ENCODE measurements at regions not wholly inside any gene's neighbourhood (a gene's known extent, or its start where the extent isn't known, plus 50 kb on each side); places are given as distances from the start of the nearest gene placed in this dataset.

- H3K36me3 ChIP-seq (ENCODE audit: control insufficient read depth, insufficient read depth, low read length): no peaks in the 10 kb centered on the region
- no peak overlapping the region for H3K27ac ChIP-seq (ENCODE audit: low read length)
- DNase-seq: peak; percentile 26 to 30
- no peaks in the 10 kb centered on the region for H3K27me3 ChIP-seq (ENCODE audit: control insufficient read depth, insufficient read depth, low read length)
- H3K4me3 ChIP-seq (ENCODE audit: low read length): no peak overlapping the region
- H3K4me1 ChIP-seq (ENCODE audit: control insufficient read depth, insufficient read depth, low read length): no peaks in the 10 kb centered on the region
- WGBS (ENCODE audit: insufficient coverage, low lambda C conversion rate): 0% methylated on average over 1 of the region's 2 CpGs
- H3K9me3 ChIP-seq (ENCODE audit: control insufficient read depth, low read depth, low read length): no peaks in the 10 kb centered on the region
These were observed 667.6 kb downstream of the PCDH18 start for GRCh38 chr4:136864604-136865185.

DNA sequence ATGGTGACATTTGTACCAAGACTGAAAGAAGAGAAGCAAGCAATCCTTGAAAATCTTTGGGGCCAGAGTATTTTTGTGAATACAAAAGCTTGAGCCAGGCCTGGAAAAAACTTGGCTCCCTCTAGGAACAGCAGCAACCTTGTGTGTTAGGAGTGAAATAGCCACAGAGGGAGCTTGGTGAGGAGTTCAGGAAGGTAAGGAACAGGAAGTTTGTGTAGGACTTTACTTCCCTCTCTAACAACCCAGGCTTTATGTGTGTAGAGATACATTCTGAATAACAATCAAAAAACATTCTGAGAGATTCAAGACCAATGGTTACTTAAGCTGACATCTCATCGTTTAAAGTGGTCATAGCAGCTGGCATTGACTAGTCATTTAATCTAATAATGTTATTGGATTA lies 668.5 kb downstream of the PCDH18 start:
- Histone ChIP-seq H3K36me3 (ENCODE audit: control insufficient read depth, insufficient read depth, low read length) (no peaks in the 10 kb centered on the region), H3K9me3 (ENCODE audit: control insufficient read depth, low read depth, low read length) (no peaks in the 10 kb centered on the region), H3K27ac (ENCODE audit: low read length) (no peak overlapping the region), H3K4me1 (ENCODE audit: control insufficient read depth, insufficient read depth, low read length) (no peaks in the 10 kb centered on the region), H3K27me3 (ENCODE audit: control insufficient read depth, insufficient read depth, low read length) (no peaks in the 10 kb centered on the region), H3K4me3 (ENCODE audit: low read length) (no peak overlapping the region)
- 0% methylated on average over 1 of the region's 1 CpG for WGBS (ENCODE audit: insufficient coverage, low lambda C conversion rate)
- no peak for DNase-seq

GRCh38 chr4:136862653-136863052 lies 669.6 kb downstream of the PCDH18 start:
- Histone ChIP-seq H3K4me3 (ENCODE audit: low read length) (no peak overlapping the region), H3K27ac (ENCODE audit: low read length) (no peak overlapping the region), H3K36me3 (ENCODE audit: control insufficient read depth, insufficient read depth, low read length) (no peaks in the 10 kb centered on the region), H3K27me3 (ENCODE audit: control insufficient read depth, insufficient read depth, low read length) (no peaks in the 10 kb centered on the region), H3K9me3 (ENCODE audit: control insufficient read depth, low read depth, low read length) (no peaks in the 10 kb centered on the region), H3K4me1 (ENCODE audit: control insufficient read depth, insufficient read depth, low read length) (no peaks in the 10 kb centered on the region)
- no peak for DNase-seq
- no CpG with 5 or more reads among the region's 3 CpGs for WGBS (ENCODE audit: insufficient coverage, low lambda C conversion rate)

DNA sequence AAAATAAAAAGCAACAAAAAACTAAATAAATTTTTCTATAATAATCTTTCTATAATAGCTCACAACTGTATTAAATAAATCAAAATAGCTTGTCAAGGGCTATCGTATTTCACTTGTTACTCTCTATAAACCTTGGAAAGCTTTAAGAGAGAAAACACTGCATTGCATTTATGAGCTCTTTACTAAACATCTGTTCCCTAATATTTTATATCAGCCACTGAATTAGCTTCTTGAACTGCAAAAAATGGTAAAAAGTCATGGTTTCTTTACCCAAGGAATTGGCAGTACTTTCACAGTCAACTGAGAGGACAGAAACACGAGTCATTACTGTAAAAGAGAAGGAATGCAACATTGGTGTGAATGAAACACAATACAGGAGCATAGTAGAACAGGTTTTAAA lies 671.2 kb downstream of the PCDH18 start:
- Histone ChIP-seq H3K27ac (ENCODE audit: low read length) (no peak overlapping the region), H3K4me3 (ENCODE audit: low read length) (no peak overlapping the region), H3K4me1 (ENCODE audit: control insufficient read depth, insufficient read depth, low read length) (no peaks in the 10 kb centered on the region), H3K9me3 (ENCODE audit: control insufficient read depth, low read depth, low read length) (no peaks in the 10 kb centered on the region), H3K27me3 (ENCODE audit: control insufficient read depth, insufficient read depth, low read length) (no peaks in the 10 kb centered on the region), H3K36me3 (ENCODE audit: control insufficient read depth, insufficient read depth, low read length) (no peaks in the 10 kb centered on the region)
- 80% methylated on average over 1 of the region's 2 CpGs for WGBS (ENCODE audit: insufficient coverage, low lambda C conversion rate)
- DNase-seq: no peak

DNA sequence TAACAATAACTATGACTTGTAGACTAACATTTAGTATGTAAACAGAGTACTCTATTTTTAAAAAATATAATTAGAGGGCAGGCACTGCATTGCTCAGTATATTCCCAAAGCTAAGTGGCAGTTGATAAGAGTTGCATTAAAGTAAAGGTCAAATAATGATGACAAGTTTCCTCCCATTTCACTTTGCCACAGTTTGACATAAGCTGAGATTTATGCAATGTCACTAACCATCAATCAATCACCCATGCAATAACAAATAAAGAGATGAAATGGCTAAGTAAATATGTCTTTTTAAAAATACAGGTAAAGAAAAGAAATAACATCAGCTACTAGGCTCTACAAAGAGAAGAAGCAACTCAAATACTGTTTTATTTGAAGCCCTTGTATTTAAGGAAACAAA lies 673.4 kb downstream of the PCDH18 start:
- Histone ChIP-seq H3K9me3 (ENCODE audit: control insufficient read depth, low read depth, low read length) (no peaks in the 10 kb centered on the region), H3K4me3 (ENCODE audit: low read length) (no peak overlapping the region), H3K4me1 (ENCODE audit: control insufficient read depth, insufficient read depth, low read length) (no peaks in the 10 kb centered on the region), H3K36me3 (ENCODE audit: control insufficient read depth, insufficient read depth, low read length) (no peaks in the 10 kb centered on the region), H3K27me3 (ENCODE audit: control insufficient read depth, insufficient read depth, low read length) (no peaks in the 10 kb centered on the region), H3K27ac (ENCODE audit: low read length) (no peak overlapping the region)
- no peak for DNase-seq

DNA sequence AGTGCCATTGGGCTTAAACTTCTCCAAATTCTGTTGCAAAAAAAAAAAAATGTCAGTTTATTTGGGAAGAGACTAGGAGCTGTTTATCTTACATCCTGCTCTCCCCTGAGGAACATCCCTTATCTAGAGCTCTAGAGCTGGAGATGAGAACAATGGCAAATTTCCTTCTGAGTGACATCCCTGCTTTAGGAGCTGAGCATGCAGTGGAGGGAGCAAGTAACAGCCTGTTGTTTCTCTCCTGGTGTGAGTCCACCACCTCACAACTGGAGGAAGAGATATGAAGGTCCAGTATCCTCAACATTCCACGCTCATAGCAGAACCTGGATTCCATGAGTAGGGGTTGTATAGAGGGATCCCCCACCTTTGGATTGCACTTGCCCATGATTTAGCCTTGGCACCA lies 676.4 kb downstream of the PCDH18 start:
- no peak for DNase-seq
- Histone ChIP-seq H3K27ac (ENCODE audit: low read length) (no peak overlapping the region), H3K4me1 (ENCODE audit: control insufficient read depth, insufficient read depth, low read length) (no peaks in the 10 kb centered on the region), H3K36me3 (ENCODE audit: control insufficient read depth, insufficient read depth, low read length) (no peaks in the 10 kb centered on the region), H3K4me3 (ENCODE audit: low read length) (no peak overlapping the region), H3K27me3 (ENCODE audit: control insufficient read depth, insufficient read depth, low read length) (no peaks in the 10 kb centered on the region), H3K9me3 (ENCODE audit: control insufficient read depth, low read depth, low read length) (no peaks in the 10 kb centered on the region)
- WGBS (ENCODE audit: insufficient coverage, low lambda C conversion rate): no CpG with 5 or more reads among the region's 1 CpG

- Histone ChIP-seq H3K36me3 (ENCODE audit: control insufficient read depth, insufficient read depth, low read length) (no peaks in the 10 kb centered on the region), H3K9me3 (ENCODE audit: control insufficient read depth, low read depth, low read length) (no peaks in the 10 kb centered on the region), H3K4me3 (ENCODE audit: low read length) (no peak overlapping the region), H3K27ac (ENCODE audit: low read length) (no peak overlapping the region), H3K27me3 (ENCODE audit: control insufficient read depth, insufficient read depth, low read length) (no peaks in the 10 kb centered on the region), H3K4me1 (ENCODE audit: control insufficient read depth, insufficient read depth, low read length) (no peaks in the 10 kb centered on the region)
- DNase-seq: no peak
- no CpG with 5 or more reads among the region's 2 CpGs for WGBS (ENCODE audit: insufficient coverage, low lambda C conversion rate)
These were observed 681.8 kb downstream of the PCDH18 start for GRCh38 chr4:136850446-136850845.

DNA sequence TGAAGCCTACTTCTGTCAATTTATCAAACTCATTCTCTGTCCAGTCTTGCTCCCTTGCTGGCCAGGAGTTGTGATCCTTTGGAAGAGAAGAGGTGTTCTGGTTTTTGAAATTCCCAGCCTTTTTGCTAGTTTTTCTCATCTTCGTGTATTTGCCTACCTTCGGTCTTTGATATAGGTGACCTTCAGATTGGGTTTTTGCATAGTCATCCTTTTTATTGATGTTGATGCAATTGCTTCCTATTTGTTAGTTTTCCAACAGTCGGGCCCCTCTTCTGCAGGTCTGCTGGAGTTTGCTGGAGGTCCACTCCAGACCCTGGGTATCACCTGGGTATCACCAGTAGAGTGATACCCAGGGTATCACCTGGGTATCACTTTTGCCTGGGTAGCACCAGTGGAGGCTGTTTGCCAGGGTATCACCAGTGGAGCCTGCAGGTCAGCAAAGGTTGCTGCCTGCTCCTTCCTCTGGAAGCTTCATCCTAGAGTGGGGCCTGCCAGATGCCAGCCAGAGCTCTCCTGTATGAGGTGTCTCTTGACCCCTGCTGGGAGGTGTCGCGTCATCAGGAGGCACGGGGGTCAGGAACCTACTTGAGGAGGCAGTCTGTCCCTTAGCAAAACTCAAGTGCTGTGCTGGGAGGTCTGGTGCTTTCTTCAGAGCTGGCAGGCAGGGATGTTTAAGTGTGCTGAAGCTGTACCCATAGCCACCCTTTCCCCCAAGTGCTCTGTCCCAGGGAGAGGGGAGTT lies 684.2 kb downstream of the PCDH18 start:
- no peak for DNase-seq
- no peaks in the 10 kb centered on the region for H3K27me3 ChIP-seq (ENCODE audit: control insufficient read depth, insufficient read depth, low read length)
- 100% methylated on average over 2 of the region's 6 CpGs for WGBS (ENCODE audit: insufficient coverage, low lambda C conversion rate)
- H3K36me3 ChIP-seq (ENCODE audit: control insufficient read depth, insufficient read depth, low read length): no peaks in the 10 kb centered on the region
- H3K4me3 ChIP-seq (ENCODE audit: low read length): no peak overlapping the region
- no peaks in the 10 kb centered on the region for H3K4me1 ChIP-seq (ENCODE audit: control insufficient read depth, insufficient read depth, low read length)
- H3K27ac ChIP-seq (ENCODE audit: low read length): no peak overlapping the region
- H3K9me3 ChIP-seq (ENCODE audit: control insufficient read depth, low read depth, low read length): no peaks in the 10 kb centered on the region

- no peak for DNase-seq
- no peaks in the 10 kb centered on the region for H3K36me3 ChIP-seq (ENCODE audit: control insufficient read depth, insufficient read depth, low read length)
- H3K4me3 ChIP-seq (ENCODE audit: low read length): no peak overlapping the region
- 71% methylated on average over 1 of the region's 2 CpGs for WGBS (ENCODE audit: insufficient coverage, low lambda C conversion rate)
- no peaks in the 10 kb centered on the region for H3K4me1 ChIP-seq (ENCODE audit: control insufficient read depth, insufficient read depth, low read length)
- no peaks in the 10 kb centered on the region for H3K9me3 ChIP-seq (ENCODE audit: control insufficient read depth, low read depth, low read length)
- H3K27me3 ChIP-seq (ENCODE audit: control insufficient read depth, insufficient read depth, low read length): no peaks in the 10 kb centered on the region
- no peak overlapping the region for H3K27ac ChIP-seq (ENCODE audit: low read length)
These were observed 690.8 kb downstream of the PCDH18 start for GRCh38 chr4:136841526-136841925.

DNA sequence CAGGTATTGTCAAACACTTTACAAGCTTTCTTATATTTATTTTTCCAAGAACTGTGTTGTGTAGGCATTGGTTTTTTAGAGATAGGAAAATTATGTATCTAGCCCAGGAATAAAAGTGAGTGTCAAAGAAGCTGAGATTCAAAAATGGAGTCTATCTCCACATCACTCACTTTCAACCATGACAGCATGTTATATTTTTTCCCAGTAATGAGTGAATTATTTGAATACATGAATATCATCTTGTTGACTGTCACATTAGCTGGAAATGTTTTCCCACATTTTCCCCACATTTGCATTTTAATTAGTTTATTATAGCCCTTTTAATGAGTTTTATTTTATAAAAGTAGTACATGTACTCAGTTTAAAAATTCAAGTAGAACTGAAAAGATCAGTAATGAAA lies 693.7 kb downstream of the PCDH18 start:
- no peak for DNase-seq

GRCh38 chr4:136831553-136831952 lies 700.7 kb downstream of the PCDH18 start:
- H3K27ac ChIP-seq (ENCODE audit: low read length): no peak overlapping the region
- no peaks in the 10 kb centered on the region for H3K9me3 ChIP-seq (ENCODE audit: control insufficient read depth, low read depth, low read length)
- WGBS (ENCODE audit: insufficient coverage, low lambda C conversion rate): no CpG with 5 or more reads among the region's 3 CpGs
- H3K27me3 ChIP-seq (ENCODE audit: control insufficient read depth, insufficient read depth, low read length): no peaks in the 10 kb centered on the region
- H3K4me3 ChIP-seq (ENCODE audit: low read length): no peak overlapping the region
- DNase-seq: no peak
- no peaks in the 10 kb centered on the region for H3K4me1 ChIP-seq (ENCODE audit: control insufficient read depth, insufficient read depth, low read length)
- H3K36me3 ChIP-seq (ENCODE audit: control insufficient read depth, insufficient read depth, low read length): no peaks in the 10 kb centered on the region

More for the DNA sequence above, 693.7 kb downstream of the PCDH18 start:
- Histone ChIP-seq H3K27me3 (ENCODE audit: control insufficient read depth, insufficient read depth, low read length) (no peaks in the 10 kb centered on the region), H3K36me3 (ENCODE audit: control insufficient read depth, insufficient read depth, low read length) (no peaks in the 10 kb centered on the region), H3K9me3 (ENCODE audit: control insufficient read depth, low read depth, low read length) (no peaks in the 10 kb centered on the region), H3K27ac (ENCODE audit: low read length) (no peak overlapping the region), H3K4me3 (ENCODE audit: low read length) (no peak overlapping the region), H3K4me1 (ENCODE audit: control insufficient read depth, insufficient read depth, low read length) (no peaks in the 10 kb centered on the region)
